RKO (cell line): ENCODE measurements at regions not wholly inside any gene's neighbourhood (a gene's known extent, or its start where the extent isn't known, plus 50 kb on each side); places are given as distances from the start of the nearest gene placed in this dataset.
"Not testable (repeated sequence)": the region's sequence is repeated elsewhere in the genome, so short reads cannot be mapped to it uniquely, and the experiment has no call there.

Source experiments
- DNase-seq: peaks from one replicate; pipeline ENCODE4 v3.0.0-alpha.2; 2016; ENCODE audit warnings: low spot score

GRCh38 chr1:104463126-104463697, 713.5 kb downstream of the AMY1C start:
- no peak for DNase-seq

- no peak for DNase-seq
Observed at GRCh38 chr1:104466068-104466467, 716.4 kb downstream of the AMY1C start.

- DNase-seq: no peak
Observed at GRCh38 chr1:104467590-104467989, 717.9 kb downstream of the AMY1C start.

- no peak for DNase-seq
Observed at GRCh38 chr1:104468282-104468681, 718.6 kb downstream of the AMY1C start.

- DNase-seq: no peak
Observed at GRCh38 chr1:104476126-104476525, 726.4 kb downstream of the AMY1C start.

- no peak for DNase-seq
Observed at GRCh38 chr1:104488296-104489015, 738.8 kb downstream of the AMY1C start.

- DNase-seq: no peak
Observed at GRCh38 chr1:104526158-104526795, 776.6 kb downstream of the AMY1C start.

- no peak for DNase-seq
Observed at GRCh38 chr1:104531990-104532389, 782.3 kb downstream of the AMY1C start.

GRCh38 chr1:104574620-104575019, 824.9 kb downstream of the AMY1C start:
- peak; percentile 23 for DNase-seq

GRCh38 chr1:104592926-104593325, 843.2 kb downstream of the AMY1C start:
- no peak for DNase-seq

- DNase-seq: no peak
Observed at GRCh38 chr1:104593413-104594187, 843.9 kb downstream of the AMY1C start.

GRCh38 chr1:104617474-104617873, 867.8 kb downstream of the AMY1C start:
- no peak for DNase-seq

GRCh38 chr1:104621221-104621620, 871.5 kb downstream of the AMY1C start:
- DNase-seq: no peak

- no peak for DNase-seq
Observed at GRCh38 chr1:104624538-104624937, 874.8 kb downstream of the AMY1C start.

GRCh38 chr1:104629589-104629988, 879.9 kb downstream of the AMY1C start:
- DNase-seq: no peak

GRCh38 chr1:104630567-104631149, 881.0 kb downstream of the AMY1C start:
- DNase-seq: no peak

GRCh38 chr1:104636581-104636980, 886.9 kb downstream of the AMY1C start:
- peak; percentile 71 for DNase-seq

- no peak for DNase-seq
Observed at GRCh38 chr1:104646233-104646632, 896.5 kb downstream of the AMY1C start.

- DNase-seq: peak; percentile 69
Observed at GRCh38 chr1:104648269-104648691, 898.6 kb downstream of the AMY1C start.

- not testable (repeated sequence) for DNase-seq
Observed at GRCh38 chr1:104664374-104664773, 914.7 kb downstream of the AMY1C start.

- DNase-seq: no peak
Observed at GRCh38 chr1:104665300-104665699, 915.6 kb downstream of the AMY1C start.

GRCh38 chr1:104671684-104672353, 922.1 kb downstream of the AMY1C start:
- no peak for DNase-seq
